Transverse colon (tissue), 3 donors: ENCODE measurements at regions not wholly inside any gene's neighbourhood (a gene's known extent, or its start where the extent isn't known, plus 50 kb on each side); places are given as distances from the start of the nearest gene placed in this dataset.

ENCODE experiments used
- CTCF ChIP-seq, 5 experiments: fragments of 200-600 bp in 3 of 5; fragments of 450-650 bp in 2 of 5; sonication (generic) in 3 of 5; IDR thresholded peaks; 1 replicate in 2 of 5; 2 replicates in 3 of 5; pipeline ENCODE4 v1.5.1; 2016 to 2017; ENCODE audit warnings: antibody characterized with exemption in 5 of 5, inconsistent platforms in 3 of 5, mild to moderate bottlenecking in 2 of 5, moderate library complexity in 1 of 5
- EP300 ChIP-seq: sonication (generic); formaldehyde crosslinking; IDR thresholded peaks from one replicate; pipeline ENCODE4 v1.6.1; 2017; ENCODE audit warnings: antibody characterized with exemption, low read depth

- TF ChIP-seq CTCF (IDR thresholded peaks at IDR 0.05), result no peak
- no peak for TF ChIP-seq EP300
These were observed 58.8 kb upstream of the ZNF831 start for GRCh38 chr20:59104831-59105230.
